HepG2 (cell line): ENCODE measurements at regions not wholly inside any gene's neighbourhood (a gene's known extent, or its start where the extent isn't known, plus 50 kb on each side); places are given as distances from the start of the nearest gene placed in this dataset.

ENCODE experiments used
- BCL3 ChIP-seq: sonication (generic); formaldehyde crosslinking; IDR thresholded peaks from 2 replicates; pipeline ENCODE4 v1.5.1; 2020; ENCODE audit warnings: mild to moderate bottlenecking, missing genetic modification reagents, moderate library complexity
- CHCHD3 ChIP-seq: sonication (generic); formaldehyde crosslinking; IDR thresholded peaks from 2 replicates; pipeline ENCODE4 v1.8.0; 2022; ENCODE audit warnings: mild to moderate bottlenecking, missing genetic modification reagents, moderate library complexity
- FOXO1 ChIP-seq: sonication (generic); formaldehyde crosslinking; IDR thresholded peaks from 2 replicates; pipeline ENCODE4 v1.4.0; 2020; ENCODE audit warnings: missing genetic modification reagents
- FOXP1 ChIP-seq, 2 experiments: fragments of 450-650 bp in 1 of 2; IDR thresholded peaks; 2 replicates each; pipeline ENCODE4 v1.6.1; 2017 to 2018; ENCODE audit warnings: antibody characterized with exemption in 1 of 2
- GPBP1L1 ChIP-seq: sonication (generic); formaldehyde crosslinking; IDR thresholded peaks from 2 replicates; pipeline ENCODE4 v1.5.0; 2020; ENCODE audit warnings: mild to moderate bottlenecking, missing genetic modification reagents
- KLF15 ChIP-seq: sonication (generic); formaldehyde crosslinking; IDR thresholded peaks from 2 replicates; pipeline ENCODE4 v1.8.1; 2023; ENCODE audit warnings: borderline replicate concordance, mild to moderate bottlenecking, inconsistent platforms, missing genetic modification reagents, mixed read lengths
- NCOA5 ChIP-seq: sonication (generic); formaldehyde crosslinking; IDR thresholded peaks from 2 replicates; pipeline ENCODE4 v1.4.0; 2020; ENCODE audit warnings: missing genetic modification reagents
- PCBP2 ChIP-seq: fragments of 200-400 bp; formaldehyde crosslinking; optimal IDR thresholded peaks from 2 replicates; pipeline ENCODE3; 2018; ENCODE audit warnings: low read length, low read depth; ENCODE audit not compliant: poor library complexity, severe bottlenecking
- PHF8 ChIP-seq: sonication (generic); formaldehyde crosslinking; IDR thresholded peaks from 2 replicates; pipeline ENCODE4 v1.5.0; 2020; ENCODE audit warnings: missing genetic modification reagents
- SMC3 ChIP-seq: IDR thresholded peaks from 2 replicates; pipeline ENCODE4 v1.6.1; 2011; ENCODE audit warnings: low read length, improper control_type of control experiment
- ZBTB44 ChIP-seq: sonication (generic); formaldehyde crosslinking; IDR thresholded peaks from 2 replicates; pipeline ENCODE4 v1.4.0; 2020; ENCODE audit warnings: missing genetic modification reagents
- ZNF263 ChIP-seq: sonication (generic); formaldehyde crosslinking; IDR thresholded peaks from 2 replicates; pipeline ENCODE4 v1.4.0; 2020; ENCODE audit warnings: missing genetic modification reagents
- ZNF383 ChIP-seq: sonication (generic); formaldehyde crosslinking; IDR thresholded peaks from 2 replicates; pipeline ENCODE4 v1.4.0; 2020; ENCODE audit warnings: missing genetic modification reagents, mild to moderate bottlenecking, borderline replicate concordance
- ZNF431 ChIP-seq: sonication (generic); formaldehyde crosslinking; IDR thresholded peaks from 2 replicates; pipeline ENCODE4 v1.9.0; 2022; ENCODE audit warnings: missing genetic modification reagents, low read depth, mild to moderate bottlenecking, borderline replicate concordance
- ZNF549 ChIP-seq: sonication (generic); formaldehyde crosslinking; IDR thresholded peaks from 2 replicates; pipeline ENCODE4 v1.5.0; 2020; ENCODE audit warnings: missing genetic modification reagents
- ZNF558 ChIP-seq: sonication (generic); formaldehyde crosslinking; IDR thresholded peaks from 2 replicates; pipeline ENCODE4 v1.9.0; 2022; ENCODE audit warnings: mild to moderate bottlenecking, missing genetic modification reagents, borderline replicate concordance
- ZNF792 ChIP-seq: IDR thresholded peaks from 2 replicates; pipeline ENCODE4 v1.6.1; 2016
- TF ChIP-seq, protein P1 (sequence below): sonication (generic); formaldehyde crosslinking; IDR thresholded peaks from 2 replicates; pipeline ENCODE4 v1.8.0; 2022; ENCODE audit warnings: missing genetic modification reagents, mild to moderate bottlenecking, borderline replicate concordance
- TF ChIP-seq, protein P2 (sequence below): sonication (generic); formaldehyde crosslinking; IDR thresholded peaks from 2 replicates; pipeline ENCODE4 v1.5.0; 2020; ENCODE audit warnings: mild to moderate bottlenecking, missing genetic modification reagents
- TF ChIP-seq, protein P3 (sequence below): conservative IDR thresholded peaks from 2 replicates; pipeline ENCODE4 v1.6.1; 2018; ENCODE audit warnings: missing genetic modification reagents

- no peak for TF ChIP-seq PCBP2
- TF ChIP-seq ZNF383 (CRISPR knock-in tag): peak; percentile 92; the same call in 1 of the 2 replicates
- TF ChIP-seq, protein P1, sequence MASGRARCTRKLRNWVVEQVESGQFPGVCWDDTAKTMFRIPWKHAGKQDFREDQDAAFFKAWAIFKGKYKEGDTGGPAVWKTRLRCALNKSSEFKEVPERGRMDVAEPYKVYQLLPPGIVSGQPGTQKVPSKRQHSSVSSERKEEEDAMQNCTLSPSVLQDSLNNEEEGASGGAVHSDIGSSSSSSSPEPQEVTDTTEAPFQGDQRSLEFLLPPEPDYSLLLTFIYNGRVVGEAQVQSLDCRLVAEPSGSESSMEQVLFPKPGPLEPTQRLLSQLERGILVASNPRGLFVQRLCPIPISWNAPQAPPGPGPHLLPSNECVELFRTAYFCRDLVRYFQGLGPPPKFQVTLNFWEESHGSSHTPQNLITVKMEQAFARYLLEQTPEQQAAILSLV (CRISPR knock-in tag): peak; percentile 11; the same call in 1 of the 2 replicates
- TF ChIP-seq BCL3 (CRISPR knock-in tag): no peak; the same call in 1 of the 2 replicates
- TF ChIP-seq FOXO1: peak; percentile 94
- TF ChIP-seq, protein P2, sequence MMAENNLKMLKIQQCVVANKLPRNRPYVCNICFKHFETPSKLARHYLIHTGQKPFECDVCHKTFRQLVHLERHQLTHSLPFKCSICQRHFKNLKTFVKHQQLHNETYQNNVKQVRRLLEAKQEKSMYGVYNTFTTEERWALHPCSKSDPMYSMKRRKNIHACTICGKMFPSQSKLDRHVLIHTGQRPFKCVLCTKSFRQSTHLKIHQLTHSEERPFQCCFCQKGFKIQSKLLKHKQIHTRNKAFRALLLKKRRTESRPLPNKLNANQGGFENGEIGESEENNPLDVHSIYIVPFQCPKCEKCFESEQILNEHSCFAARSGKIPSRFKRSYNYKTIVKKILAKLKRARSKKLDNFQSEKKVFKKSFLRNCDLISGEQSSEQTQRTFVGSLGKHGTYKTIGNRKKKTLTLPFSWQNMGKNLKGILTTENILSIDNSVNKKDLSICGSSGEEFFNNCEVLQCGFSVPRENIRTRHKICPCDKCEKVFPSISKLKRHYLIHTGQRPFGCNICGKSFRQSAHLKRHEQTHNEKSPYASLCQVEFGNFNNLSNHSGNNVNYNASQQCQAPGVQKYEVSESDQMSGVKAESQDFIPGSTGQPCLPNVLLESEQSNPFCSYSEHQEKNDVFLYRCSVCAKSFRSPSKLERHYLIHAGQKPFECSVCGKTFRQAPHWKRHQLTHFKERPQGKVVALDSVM (CRISPR knock-in tag): peak; percentile 80
- no peak for TF ChIP-seq GPBP1L1 (CRISPR knock-in tag)
- TF ChIP-seq ZBTB44: 0 out of 2 replicates have a peak, but pooled peaks have one; percentile 70
- peak; percentile 86 for TF ChIP-seq FOXP1 (IDR thresholded peaks at IDR 0.05)
- TF ChIP-seq FOXP1 (CRISPR knock-in tag; IDR thresholded peaks at IDR 0.05): peak; percentile 98
- TF ChIP-seq KLF15 (CRISPR knock-in tag): 0 out of 2 replicates have a peak, but pooled peaks have one; percentile 80
- TF ChIP-seq CHCHD3 (CRISPR knock-in tag): no peak
- no peak for TF ChIP-seq NCOA5 (CRISPR knock-in tag)
- TF ChIP-seq SMC3: peak; percentile 61
- TF ChIP-seq ZNF263 (CRISPR knock-in tag): no peak; the same call in 1 of the 2 replicates
- TF ChIP-seq ZNF558: peak; percentile 15; the same call in 1 of the 2 replicates
- peak; percentile 83 for TF ChIP-seq ZNF792 (CRISPR knock-in tag)
- TF ChIP-seq PHF8 (CRISPR knock-in tag): peak; percentile 3; the same call in 1 of the 2 replicates
- no peak for TF ChIP-seq ZNF549 (CRISPR knock-in tag)
- TF ChIP-seq, protein P3, sequence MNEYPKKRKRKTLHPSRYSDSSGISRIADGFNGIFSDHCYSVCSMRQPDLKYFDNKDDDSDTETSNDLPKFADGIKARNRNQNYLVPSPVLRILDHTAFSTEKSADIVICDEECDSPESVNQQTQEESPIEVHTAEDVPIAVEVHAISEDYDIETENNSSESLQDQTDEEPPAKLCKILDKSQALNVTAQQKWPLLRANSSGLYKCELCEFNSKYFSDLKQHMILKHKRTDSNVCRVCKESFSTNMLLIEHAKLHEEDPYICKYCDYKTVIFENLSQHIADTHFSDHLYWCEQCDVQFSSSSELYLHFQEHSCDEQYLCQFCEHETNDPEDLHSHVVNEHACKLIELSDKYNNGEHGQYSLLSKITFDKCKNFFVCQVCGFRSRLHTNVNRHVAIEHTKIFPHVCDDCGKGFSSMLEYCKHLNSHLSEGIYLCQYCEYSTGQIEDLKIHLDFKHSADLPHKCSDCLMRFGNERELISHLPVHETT (CRISPR knock-in tag): peak; percentile 85
- peak; percentile 89; the same call in 1 of the 2 replicates for TF ChIP-seq ZNF431 (CRISPR knock-in tag)
Observed at GRCh38 chr20:50305636-50306477, 115.2 kb downstream of the CEBPB start (continued).
